ENCODE measurements at regions not wholly inside any gene's neighbourhood (a gene's known extent, or its start where the extent isn't known, plus 50 kb on each side); places are given as distances from the start of the nearest gene placed in this dataset.

DNA sequence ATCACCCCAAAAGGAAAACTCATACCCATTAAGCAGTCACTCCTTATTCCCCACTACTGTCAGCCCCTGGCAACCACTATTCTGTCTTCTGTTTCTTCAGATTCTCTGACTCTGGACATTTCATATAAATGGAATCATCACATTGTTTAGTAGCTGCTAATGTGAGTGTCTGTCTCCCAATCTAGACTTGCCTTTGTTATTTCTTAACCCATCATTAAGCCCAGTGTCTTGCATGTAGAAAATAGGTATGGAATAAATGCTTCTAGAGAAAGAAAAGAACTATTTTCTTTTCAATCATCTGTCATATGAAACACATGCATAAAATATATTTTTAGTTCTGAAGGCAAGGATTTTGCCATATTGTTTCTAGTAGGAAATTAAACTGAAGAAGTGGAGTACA lies 610.0 kb downstream of the PLPP3 start:
- no peaks in the 10 kb centered on the region for H3K27me3 Mint-ChIP-seq (ENCODE audit: low read depth)
- no peak overlapping the region for H3K4me3 Mint-ChIP-seq
- peaks cover 1% of the 10 kb centered on the region in 2 donors for H3K9me3 Mint-ChIP-seq
- ATAC-seq (replicated peaks in 1 of 2) (no peak), DNase-seq (no peak)
- H3K27ac Mint-ChIP-seq: no peak overlapping the region
- H3K36me3 Mint-ChIP-seq (ENCODE audit: insufficient read depth in 2 of 2): no peaks in the 10 kb centered on the region
- no peaks in the 10 kb centered on the region for H3K4me1 Mint-ChIP-seq (ENCODE audit: low read depth)

GRCh38 chr1:55968661-55969060 lies 610.7 kb downstream of the PLPP3 start:
- no peak for DNase-seq
- Mint-ChIP-seq H3K9me3 (peaks cover 1% of the 10 kb centered on the region in 2 donors), H3K36me3 (ENCODE audit: insufficient read depth in 2 of 2) (no peaks in the 10 kb centered on the region), H3K27me3 (ENCODE audit: low read depth) (no peaks in the 10 kb centered on the region), H3K4me3 (no peak overlapping the region), H3K27ac (no peak overlapping the region), H3K4me1 (ENCODE audit: low read depth) (no peaks in the 10 kb centered on the region)
- no peak for ATAC-seq (replicated peaks in 1 of 2)

GRCh38 chr1:55965981-55966461 lies 613.3 kb downstream of the PLPP3 start:
- Mint-ChIP-seq H3K36me3 (ENCODE audit: insufficient read depth in 2 of 2) (no peaks in the 10 kb centered on the region), H3K9me3 (peaks cover 0 to 4% of the 10 kb centered on the region in 2 donors), H3K27me3 (ENCODE audit: low read depth) (peaks cover 6% of the 10 kb centered on the region), H3K4me3 (no peak overlapping the region), H3K4me1 (ENCODE audit: low read depth) (no peaks in the 10 kb centered on the region), H3K27ac (no peak overlapping the region)
- DNase-seq: no peak
- ATAC-seq (replicated peaks in 1 of 2): no peak

DNA sequence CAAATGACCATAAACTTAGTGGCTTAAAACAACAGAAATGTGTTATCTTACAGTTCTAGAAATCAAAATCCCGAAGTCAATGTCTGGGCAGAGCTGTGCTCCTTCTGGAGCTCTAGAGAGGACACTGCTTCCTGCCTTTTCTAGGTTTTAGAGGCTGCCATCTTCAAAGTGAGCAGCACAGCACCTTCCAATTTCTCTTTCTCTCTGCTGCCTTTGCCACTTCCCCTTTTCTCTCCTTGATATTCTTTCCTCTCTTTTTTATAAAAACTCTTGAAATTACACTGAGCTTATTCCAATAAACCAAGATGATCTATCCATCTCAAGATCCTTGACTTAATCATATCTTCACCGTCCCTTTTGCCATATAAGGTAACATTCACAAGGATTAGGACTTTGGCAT lies 616.9 kb downstream of the PLPP3 start:
- no peak for ATAC-seq (replicated peaks in 1 of 2)
- H3K4me1 Mint-ChIP-seq (ENCODE audit: low read depth): no peaks in the 10 kb centered on the region
- no peak overlapping the region for H3K27ac Mint-ChIP-seq

GRCh38 chr1:55959136-55959548 lies 620.2 kb downstream of the PLPP3 start:
- Mint-ChIP-seq H3K27me3 (ENCODE audit: low read depth) (peaks cover 6% of the 10 kb centered on the region), H3K4me1 (ENCODE audit: low read depth) (no peaks in the 10 kb centered on the region), H3K9me3 (peaks cover 0 to 3% of the 10 kb centered on the region in 2 donors), H3K4me3 (no peak overlapping the region), H3K36me3 (ENCODE audit: insufficient read depth in 2 of 2) (no peaks in the 10 kb centered on the region), H3K27ac (no peak overlapping the region)
- no peak for DNase-seq
- no peak for ATAC-seq (replicated peaks in 1 of 2)

More for the DNA sequence above, 616.9 kb downstream of the PLPP3 start:
- H3K27me3 Mint-ChIP-seq (ENCODE audit: low read depth): peaks cover 6% of the 10 kb centered on the region
- H3K36me3 Mint-ChIP-seq (ENCODE audit: insufficient read depth in 2 of 2): no peaks in the 10 kb centered on the region
- no peak for DNase-seq
- H3K4me3 Mint-ChIP-seq: no peak overlapping the region
- H3K9me3 Mint-ChIP-seq: peaks cover 0 to 3% of the 10 kb centered on the region in 2 donors

- H3K4me1 Mint-ChIP-seq (ENCODE audit: low read depth): no peaks in the 10 kb centered on the region
- H3K27ac Mint-ChIP-seq: no peak overlapping the region
- DNase-seq (no peak), ATAC-seq (replicated peaks in 1 of 2) (no peak)
- H3K36me3 Mint-ChIP-seq (ENCODE audit: insufficient read depth in 2 of 2): no peaks in the 10 kb centered on the region
- H3K27me3 Mint-ChIP-seq (ENCODE audit: low read depth): peaks cover 6% of the 10 kb centered on the region
- peaks cover 0 to 3% of the 10 kb centered on the region in 2 donors for H3K9me3 Mint-ChIP-seq
- no peak overlapping the region for H3K4me3 Mint-ChIP-seq
Observed at GRCh38 chr1:55958498-55958897, 620.9 kb downstream of the PLPP3 start.

GRCh38 chr1:55957276-55957675 lies 622.1 kb downstream of the PLPP3 start:
- no peaks in the 10 kb centered on the region for H3K36me3 Mint-ChIP-seq (ENCODE audit: insufficient read depth in 2 of 2)
- ATAC-seq (replicated peaks in 1 of 2) (no peak), DNase-seq (no peak)
- H3K9me3 Mint-ChIP-seq: no peaks in the 10 kb centered on the region
- H3K27ac Mint-ChIP-seq: no peak overlapping the region
- no peaks in the 10 kb centered on the region for H3K27me3 Mint-ChIP-seq (ENCODE audit: low read depth)
- no peaks in the 10 kb centered on the region for H3K4me1 Mint-ChIP-seq (ENCODE audit: low read depth)
- no peak overlapping the region for H3K4me3 Mint-ChIP-seq

GRCh38 chr1:55955016-55955621 lies 624.2 kb downstream of the PLPP3 start:
- H3K4me3 Mint-ChIP-seq: no peak overlapping the region
- no peaks in the 10 kb centered on the region for H3K9me3 Mint-ChIP-seq
- ATAC-seq (replicated peaks in 1 of 2): no peak
- no peaks in the 10 kb centered on the region for H3K27me3 Mint-ChIP-seq (ENCODE audit: low read depth)
- DNase-seq: no peak
- H3K4me1 Mint-ChIP-seq (ENCODE audit: low read depth): no peaks in the 10 kb centered on the region
- H3K36me3 Mint-ChIP-seq (ENCODE audit: insufficient read depth in 2 of 2): no peaks in the 10 kb centered on the region
- no peak overlapping the region for H3K27ac Mint-ChIP-seq

GRCh38 chr1:55951291-55951690 lies 628.1 kb downstream of the PLPP3 start:
- ATAC-seq (replicated peaks in 1 of 2) (no peak), DNase-seq (no peak)
- Mint-ChIP-seq H3K27me3 (ENCODE audit: low read depth) (no peaks in the 10 kb centered on the region), H3K4me1 (ENCODE audit: low read depth) (no peaks in the 10 kb centered on the region), H3K9me3 (no peaks in the 10 kb centered on the region), H3K36me3 (ENCODE audit: insufficient read depth in 2 of 2) (no peaks in the 10 kb centered on the region), H3K4me3 (no peak overlapping the region), H3K27ac (no peak overlapping the region)

- DNase-seq (no peak), ATAC-seq (replicated peaks in 1 of 2) (no peak)
- Mint-ChIP-seq H3K4me1 (ENCODE audit: low read depth) (no peaks in the 10 kb centered on the region), H3K27ac (no peak overlapping the region), H3K36me3 (ENCODE audit: insufficient read depth in 2 of 2) (no peaks in the 10 kb centered on the region), H3K9me3 (no peaks in the 10 kb centered on the region), H3K4me3 (no peak overlapping the region), H3K27me3 (ENCODE audit: low read depth) (no peaks in the 10 kb centered on the region)
Observed at GRCh38 chr1:55947446-55947845, 631.9 kb downstream of the PLPP3 start.

DNA sequence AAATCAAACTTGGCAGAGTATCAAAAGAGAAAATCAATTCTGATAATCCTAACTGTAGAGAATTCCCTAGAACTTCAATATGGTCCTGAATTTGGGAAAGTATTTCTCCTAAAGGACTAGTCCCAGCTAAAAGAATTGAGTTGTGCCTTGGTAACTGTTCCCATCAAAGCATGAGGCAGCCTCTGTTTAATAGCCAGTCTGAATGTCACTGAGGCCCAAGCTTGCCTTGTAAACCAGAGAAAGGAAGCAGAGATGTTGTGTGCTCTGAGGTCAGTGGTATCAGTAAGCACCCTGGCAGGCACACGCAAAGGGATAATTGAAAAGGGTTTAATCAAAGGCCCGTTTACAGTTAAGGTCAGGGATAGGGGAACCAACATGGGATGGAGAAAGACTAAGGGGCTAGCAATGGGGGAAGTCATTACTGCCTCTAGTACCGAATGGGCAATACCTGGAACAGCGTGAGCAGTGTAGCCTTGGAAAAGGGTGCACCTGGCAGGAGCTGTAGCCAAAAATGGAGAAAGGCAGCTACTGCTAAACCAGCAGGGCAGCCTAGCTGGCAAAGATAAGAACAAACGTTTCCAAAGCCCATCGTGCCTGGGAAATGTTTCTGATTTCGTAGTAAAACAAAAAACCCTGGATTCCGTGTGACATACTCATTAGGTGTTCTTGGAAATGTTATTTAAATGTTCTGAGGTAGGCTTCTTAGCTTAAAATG lies 635.5 kb downstream of the PLPP3 start:
- Mint-ChIP-seq H3K27ac (no peak overlapping the region), H3K4me1 (ENCODE audit: low read depth) (no peaks in the 10 kb centered on the region), H3K9me3 (no peaks in the 10 kb centered on the region), H3K4me3 (no peak overlapping the region), H3K36me3 (ENCODE audit: insufficient read depth in 2 of 2) (no peaks in the 10 kb centered on the region), H3K27me3 (ENCODE audit: low read depth) (no peaks in the 10 kb centered on the region)
- DNase-seq (no peak), ATAC-seq (replicated peaks in 1 of 2) (no peak)

- ATAC-seq (replicated peaks in 1 of 2) (no peak), DNase-seq (no peak)
- Mint-ChIP-seq H3K9me3 (no peaks in the 10 kb centered on the region), H3K4me3 (no peak overlapping the region), H3K27ac (no peak overlapping the region), H3K27me3 (ENCODE audit: low read depth) (no peaks in the 10 kb centered on the region), H3K36me3 (ENCODE audit: insufficient read depth in 2 of 2) (no peaks in the 10 kb centered on the region), H3K4me1 (ENCODE audit: low read depth) (no peaks in the 10 kb centered on the region)
Observed at GRCh38 chr1:55943012-55943411, 636.4 kb downstream of the PLPP3 start.

GRCh38 chr1:55939866-55940265 lies 639.5 kb downstream of the PLPP3 start:
- H3K9me3 Mint-ChIP-seq: peaks cover 1 to 2% of the 10 kb centered on the region in 2 donors
- no peak overlapping the region for H3K27ac Mint-ChIP-seq
- no peak overlapping the region for H3K4me3 Mint-ChIP-seq
- DNase-seq (no peak), ATAC-seq (replicated peaks in 1 of 2) (no peak)
- H3K4me1 Mint-ChIP-seq (ENCODE audit: low read depth): no peaks in the 10 kb centered on the region
- no peaks in the 10 kb centered on the region for H3K36me3 Mint-ChIP-seq (ENCODE audit: insufficient read depth in 2 of 2)
- no peaks in the 10 kb centered on the region for H3K27me3 Mint-ChIP-seq (ENCODE audit: low read depth)

DNA sequence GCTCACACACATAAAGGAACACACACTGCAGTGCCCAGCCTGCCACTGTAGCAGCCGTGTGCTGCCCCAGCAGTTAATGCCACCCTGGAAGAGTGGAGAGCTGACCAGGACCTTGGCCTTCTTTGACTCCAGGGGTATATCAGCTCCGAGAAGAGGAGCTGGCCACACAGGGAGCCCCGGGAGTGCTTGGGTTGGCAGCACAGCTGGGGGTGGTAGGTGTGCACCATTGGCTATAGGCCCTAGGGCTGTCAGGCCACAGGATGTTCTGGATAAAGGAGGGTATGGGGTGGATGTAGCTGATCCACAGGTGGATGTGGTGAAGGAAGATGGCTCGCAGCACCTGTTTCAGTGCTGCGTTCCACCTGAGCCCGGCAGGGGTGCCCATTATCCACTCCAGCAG lies 640.5 kb downstream of the PLPP3 start:
- no peak overlapping the region for H3K4me3 Mint-ChIP-seq
- H3K36me3 Mint-ChIP-seq (ENCODE audit: insufficient read depth in 2 of 2): no peaks in the 10 kb centered on the region
- ATAC-seq (replicated peaks in 1 of 2) (no peak), DNase-seq (no peak)
- H3K27me3 Mint-ChIP-seq (ENCODE audit: low read depth): no peaks in the 10 kb centered on the region
- no peak overlapping the region for H3K27ac Mint-ChIP-seq
- H3K9me3 Mint-ChIP-seq: peaks cover 2 to 5% of the 10 kb centered on the region in 2 donors
- no peaks in the 10 kb centered on the region for H3K4me1 Mint-ChIP-seq (ENCODE audit: low read depth)

Data from activated T-cell treated with anti-CD3 and anti-CD28 coated beads, Interleukin-2, amount 50 U/mL, for 72 hours (primary cell).